GM18909 (cell line): ENCODE measurements at regions not wholly inside any gene's neighbourhood (a gene's known extent, or its start where the extent isn't known, plus 50 kb on each side); places are given as distances from the start of the nearest gene placed in this dataset.

Experiments used
- ATAC-seq: cut with Tn5 transposase; IDR thresholded peaks from one replicate; pipeline ENCODE4 v1.9.1; 2021; ENCODE audit warnings: mild to moderate bottlenecking; ENCODE audit not compliant: unreplicated experiment, poor library complexity

GRCh38 chr11:115918576-115918975 is 414.4 kb upstream of the CADM1 start:
- no peak for ATAC-seq

- no peak for ATAC-seq
Observed at GRCh38 chr11:115916608-115917007, 412.4 kb upstream of the CADM1 start.

- ATAC-seq, result peak; percentile 65
Observed at GRCh38 chr11:115912484-115912945, 408.3 kb upstream of the CADM1 start.

- no peak for ATAC-seq
Observed at GRCh38 chr11:115911613-115912346, 407.6 kb upstream of the CADM1 start.

- no peak for ATAC-seq
Observed at GRCh38 chr11:115910379-115910778, 406.2 kb upstream of the CADM1 start.

GRCh38 chr11:115906171-115906570 is 402.0 kb upstream of the CADM1 start:
- ATAC-seq, result no peak

GRCh38 chr11:115905341-115906000 is 401.3 kb upstream of the CADM1 start:
- ATAC-seq, result no peak

- ATAC-seq, result no peak
Observed at GRCh38 chr11:115903179-115903578, 399.0 kb upstream of the CADM1 start.

GRCh38 chr11:115901069-115901468 is 396.9 kb upstream of the CADM1 start:
- no peak for ATAC-seq

GRCh38 chr11:115900111-115900510 is 395.9 kb upstream of the CADM1 start:
- ATAC-seq, result no peak

GRCh38 chr11:115897707-115898106 is 393.5 kb upstream of the CADM1 start:
- no peak for ATAC-seq

- no peak for ATAC-seq
Observed at GRCh38 chr11:115896084-115896483, 391.9 kb upstream of the CADM1 start.

GRCh38 chr11:115895594-115895993 is 391.4 kb upstream of the CADM1 start:
- no peak for ATAC-seq

- no peak for ATAC-seq
Observed at GRCh38 chr11:115894176-115894575, 390.0 kb upstream of the CADM1 start.

GRCh38 chr11:115893461-115894099 is 389.4 kb upstream of the CADM1 start:
- no peak for ATAC-seq

GRCh38 chr11:115892016-115892415 is 387.8 kb upstream of the CADM1 start:
- ATAC-seq, result no peak

- no peak for ATAC-seq
Observed at GRCh38 chr11:115891581-115891980, 387.4 kb upstream of the CADM1 start.

GRCh38 chr11:115890500-115890899 is 386.3 kb upstream of the CADM1 start:
- no peak for ATAC-seq

- ATAC-seq, result no peak
Observed at GRCh38 chr11:115889712-115890111, 385.5 kb upstream of the CADM1 start.

GRCh38 chr11:115887727-115888126 is 383.5 kb upstream of the CADM1 start:
- ATAC-seq, result no peak

GRCh38 chr11:115887316-115887715 is 383.1 kb upstream of the CADM1 start:
- ATAC-seq, result no peak

- no peak for ATAC-seq
Observed at GRCh38 chr11:115886422-115886733, 382.2 kb upstream of the CADM1 start.
